Liver (tissue), 8 donors: ENCODE measurements at regions not wholly inside any gene's neighbourhood (a gene's known extent, or its start where the extent isn't known, plus 50 kb on each side); places are given as distances from the start of the nearest gene placed in this dataset.

Experiments
- DNase-seq: peaks from one replicate; pipeline ENCODE4 v3.0.0-alpha.2; 2017; ENCODE audit warnings: low spot score
- H3K27ac ChIP-seq, 2 donors: one replicate each; pipeline ENCODE4 v1.7.0; 2013; ENCODE audit warnings: inconsistent platforms in 2 of 2, low read length in 2 of 2, control low read depth in 1 of 2, low read depth in 1 of 2, mild to moderate bottlenecking in 1 of 2
- H3K27me3 ChIP-seq, 4 donors: one replicate each; pipeline versions ENCODE4 v1.6.1 to v1.7.0; 2013; ENCODE audit warnings: low read length in 3 of 4, inconsistent platforms in 1 of 4, mild to moderate bottlenecking in 1 of 4, moderate library complexity in 1 of 4; ENCODE audit not compliant: control insufficient read depth in 4 of 4, insufficient read depth in 4 of 4
- H3K36me3 ChIP-seq, 4 donors: one replicate each; pipeline versions ENCODE4 v1.6.1 to v1.7.0; 2013; ENCODE audit warnings: low read length in 3 of 4, mild to moderate bottlenecking in 3 of 4, low read depth in 1 of 4, moderate library complexity in 1 of 4; ENCODE audit not compliant: control insufficient read depth in 4 of 4, insufficient read depth in 3 of 4
- H3K4me1 ChIP-seq, 4 donors: one replicate each; pipeline versions ENCODE4 v1.6.1 to v1.7.0; 2013; ENCODE audit warnings: low read length in 3 of 4, mild to moderate bottlenecking in 3 of 4, moderate library complexity in 1 of 4; ENCODE audit not compliant: control insufficient read depth in 4 of 4, insufficient read depth in 4 of 4
- H3K4me3 ChIP-seq, 3 donors: one replicate each; pipeline versions ENCODE4 v1.6.1 to v1.7.0; 2013; ENCODE audit warnings: low read length in 3 of 3, control low read depth in 1 of 3, low read depth in 1 of 3, mild to moderate bottlenecking in 1 of 3
- H3K9ac ChIP-seq, 2 donors: one replicate each; pipeline ENCODE4 v1.7.0; 2013; ENCODE audit warnings: low read length in 2 of 2, mild to moderate bottlenecking in 2 of 2, moderate library complexity in 2 of 2, control low read depth in 1 of 2, low read depth in 1 of 2
- H3K9me3 ChIP-seq, 4 donors: one replicate each; pipeline versions ENCODE4 v1.6.1 to v1.7.0; 2013; ENCODE audit warnings: low read length in 3 of 4; ENCODE audit not compliant: control insufficient read depth in 4 of 4
- EGR1 ChIP-seq, 2 donors: IDR thresholded peaks; 2 replicates each; pipeline ENCODE4 v1.6.1; 2016 to 2018; ENCODE audit warnings: antibody characterized with exemption in 2 of 2, low read depth in 2 of 2
- FOXA1 ChIP-seq: IDR thresholded peaks from 2 replicates; pipeline ENCODE4 v1.6.1; 2016; ENCODE audit warnings: antibody characterized with exemption
- FOXA2 ChIP-seq: IDR thresholded peaks from 2 replicates; pipeline ENCODE4 v1.6.1; 2016; ENCODE audit warnings: antibody characterized with exemption
- GABPA ChIP-seq, 2 donors: IDR thresholded peaks in 1 of 2; conservative IDR thresholded peaks in 1 of 2; 2 replicates each; pipeline ENCODE4 v1.6.1; 2016; ENCODE audit warnings: antibody characterized with exemption in 2 of 2, mild to moderate bottlenecking in 1 of 2, moderate library complexity in 1 of 2
- HNF4A ChIP-seq, 2 donors: conservative IDR thresholded peaks; 2 replicates each; pipeline ENCODE4 v1.6.1; 2016; ENCODE audit warnings: antibody characterized with exemption in 2 of 2, mild to moderate bottlenecking in 2 of 2
- HNF4G ChIP-seq: IDR thresholded peaks from 2 replicates; pipeline ENCODE4 v1.6.1; 2016; ENCODE audit warnings: antibody characterized with exemption
- JUND ChIP-seq, 2 donors: IDR thresholded peaks; 2 replicates each; pipeline ENCODE4 v1.6.1; 2016; ENCODE audit warnings: antibody characterized with exemption in 2 of 2
- NR2F2 ChIP-seq: IDR thresholded peaks from 2 replicates; pipeline ENCODE4 v1.6.1; 2016; ENCODE audit warnings: antibody characterized with exemption
- RAD21 ChIP-seq, 2 donors: IDR thresholded peaks; 2 replicates each; pipeline ENCODE4 v1.6.1; 2016; ENCODE audit warnings: antibody characterized with exemption in 2 of 2, mild to moderate bottlenecking in 2 of 2
- RXRA ChIP-seq, 2 donors: IDR thresholded peaks; 2 replicates each; pipeline ENCODE4 v1.6.1; 2017 to 2018; ENCODE audit warnings: antibody characterized with exemption in 2 of 2, mild to moderate bottlenecking in 1 of 2
- SP1 ChIP-seq: IDR thresholded peaks from 2 replicates; pipeline ENCODE4 v1.6.1; 2018; ENCODE audit warnings: antibody characterized with exemption, mild to moderate bottlenecking
- TAF1 ChIP-seq: conservative IDR thresholded peaks from 2 replicates; pipeline ENCODE4 v1.6.1; 2016; ENCODE audit warnings: antibody characterized with exemption, mild to moderate bottlenecking
- YY1 ChIP-seq: IDR thresholded peaks from 2 replicates; pipeline ENCODE4 v1.6.1; 2016; ENCODE audit warnings: antibody characterized with exemption, mild to moderate bottlenecking
- WGBS: extraction: QIAGEN DNeasy Blood & Tissue Kit; methylation state at CpG from one replicate; pipeline ENCODE4 v1.1.7; 2013; 5-methylcytosine and 5-hydroxymethylcytosine counted together
- TF ChIP-seq, protein P1 (sequence below): IDR thresholded peaks from 2 replicates; pipeline ENCODE4 v1.6.1; 2016; ENCODE audit warnings: antibody characterized with exemption
- TF ChIP-seq, protein P2 (sequence below): IDR thresholded peaks from 2 replicates; pipeline ENCODE4 v1.6.1; 2016; ENCODE audit warnings: antibody characterized with exemption, mild to moderate bottlenecking
- TF ChIP-seq, protein P3 (sequence below): IDR thresholded peaks from 2 replicates; pipeline ENCODE4 v1.6.1; 2016; ENCODE audit warnings: antibody characterized with exemption
- TF ChIP-seq, protein P4 (sequence below): fragments of 150-350 bp; IDR thresholded peaks from 2 replicates; pipeline ENCODE4 v1.5.1; 2017; ENCODE audit warnings: improper control_type of control experiment, low read depth, low read length; ENCODE audit not compliant: missing input control
- donor health status: healthy.
- donor health status: healthy.
- donor health status: healthy.
- donor health status: healthy.
- donor health status: healthy.

- no peak for TF ChIP-seq RAD21 (IDR thresholded peaks at IDR 0.05)
- TF ChIP-seq GABPA (IDR thresholded peaks at IDR 0.05 in 1 of 2, conservative IDR thresholded peaks at IDR 0.05 in 1 of 2) = no peak
- TF ChIP-seq EGR1 (IDR thresholded peaks at IDR 0.05; ENCODE audit: low read depth in 2 of 2) = no peak
- TF ChIP-seq NR2F2 = no peak
- TF ChIP-seq, protein P1, sequence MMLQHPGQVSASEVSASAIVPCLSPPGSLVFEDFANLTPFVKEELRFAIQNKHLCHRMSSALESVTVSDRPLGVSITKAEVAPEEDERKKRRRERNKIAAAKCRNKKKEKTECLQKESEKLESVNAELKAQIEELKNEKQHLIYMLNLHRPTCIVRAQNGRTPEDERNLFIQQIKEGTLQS = no peak
- no peak for TF ChIP-seq HNF4A (conservative IDR thresholded peaks at IDR 0.05)
- TF ChIP-seq HNF4G = no peak
- no peak for TF ChIP-seq TAF1
- TF ChIP-seq JUND (IDR thresholded peaks at IDR 0.05) = no peak
- no peak for TF ChIP-seq RXRA (IDR thresholded peaks at IDR 0.05)
- no peak for TF ChIP-seq YY1
- no peak for TF ChIP-seq FOXA2
- TF ChIP-seq, protein P2, sequence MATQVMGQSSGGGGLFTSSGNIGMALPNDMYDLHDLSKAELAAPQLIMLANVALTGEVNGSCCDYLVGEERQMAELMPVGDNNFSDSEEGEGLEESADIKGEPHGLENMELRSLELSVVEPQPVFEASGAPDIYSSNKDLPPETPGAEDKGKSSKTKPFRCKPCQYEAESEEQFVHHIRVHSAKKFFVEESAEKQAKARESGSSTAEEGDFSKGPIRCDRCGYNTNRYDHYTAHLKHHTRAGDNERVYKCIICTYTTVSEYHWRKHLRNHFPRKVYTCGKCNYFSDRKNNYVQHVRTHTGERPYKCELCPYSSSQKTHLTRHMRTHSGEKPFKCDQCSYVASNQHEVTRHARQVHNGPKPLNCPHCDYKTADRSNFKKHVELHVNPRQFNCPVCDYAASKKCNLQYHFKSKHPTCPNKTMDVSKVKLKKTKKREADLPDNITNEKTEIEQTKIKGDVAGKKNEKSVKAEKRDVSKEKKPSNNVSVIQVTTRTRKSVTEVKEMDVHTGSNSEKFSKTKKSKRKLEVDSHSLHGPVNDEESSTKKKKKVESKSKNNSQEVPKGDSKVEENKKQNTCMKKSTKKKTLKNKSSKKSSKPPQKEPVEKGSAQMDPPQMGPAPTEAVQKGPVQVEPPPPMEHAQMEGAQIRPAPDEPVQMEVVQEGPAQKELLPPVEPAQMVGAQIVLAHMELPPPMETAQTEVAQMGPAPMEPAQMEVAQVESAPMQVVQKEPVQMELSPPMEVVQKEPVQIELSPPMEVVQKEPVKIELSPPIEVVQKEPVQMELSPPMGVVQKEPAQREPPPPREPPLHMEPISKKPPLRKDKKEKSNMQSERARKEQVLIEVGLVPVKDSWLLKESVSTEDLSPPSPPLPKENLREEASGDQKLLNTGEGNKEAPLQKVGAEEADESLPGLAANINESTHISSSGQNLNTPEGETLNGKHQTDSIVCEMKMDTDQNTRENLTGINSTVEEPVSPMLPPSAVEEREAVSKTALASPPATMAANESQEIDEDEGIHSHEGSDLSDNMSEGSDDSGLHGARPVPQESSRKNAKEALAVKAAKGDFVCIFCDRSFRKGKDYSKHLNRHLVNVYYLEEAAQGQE = no peak
- TF ChIP-seq, protein P3, sequence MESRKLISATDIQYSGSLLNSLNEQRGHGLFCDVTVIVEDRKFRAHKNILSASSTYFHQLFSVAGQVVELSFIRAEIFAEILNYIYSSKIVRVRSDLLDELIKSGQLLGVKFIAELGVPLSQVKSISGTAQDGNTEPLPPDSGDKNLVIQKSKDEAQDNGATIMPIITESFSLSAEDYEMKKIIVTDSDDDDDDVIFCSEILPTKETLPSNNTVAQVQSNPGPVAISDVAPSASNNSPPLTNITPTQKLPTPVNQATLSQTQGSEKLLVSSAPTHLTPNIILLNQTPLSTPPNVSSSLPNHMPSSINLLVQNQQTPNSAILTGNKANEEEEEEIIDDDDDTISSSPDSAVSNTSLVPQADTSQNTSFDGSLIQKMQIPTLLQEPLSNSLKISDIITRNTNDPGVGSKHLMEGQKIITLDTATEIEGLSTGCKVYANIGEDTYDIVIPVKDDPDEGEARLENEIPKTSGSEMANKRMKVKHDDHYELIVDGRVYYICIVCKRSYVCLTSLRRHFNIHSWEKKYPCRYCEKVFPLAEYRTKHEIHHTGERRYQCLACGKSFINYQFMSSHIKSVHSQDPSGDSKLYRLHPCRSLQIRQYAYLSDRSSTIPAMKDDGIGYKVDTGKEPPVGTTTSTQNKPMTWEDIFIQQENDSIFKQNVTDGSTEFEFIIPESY = no peak
- no peak for TF ChIP-seq FOXA1
- TF ChIP-seq, protein P4, sequence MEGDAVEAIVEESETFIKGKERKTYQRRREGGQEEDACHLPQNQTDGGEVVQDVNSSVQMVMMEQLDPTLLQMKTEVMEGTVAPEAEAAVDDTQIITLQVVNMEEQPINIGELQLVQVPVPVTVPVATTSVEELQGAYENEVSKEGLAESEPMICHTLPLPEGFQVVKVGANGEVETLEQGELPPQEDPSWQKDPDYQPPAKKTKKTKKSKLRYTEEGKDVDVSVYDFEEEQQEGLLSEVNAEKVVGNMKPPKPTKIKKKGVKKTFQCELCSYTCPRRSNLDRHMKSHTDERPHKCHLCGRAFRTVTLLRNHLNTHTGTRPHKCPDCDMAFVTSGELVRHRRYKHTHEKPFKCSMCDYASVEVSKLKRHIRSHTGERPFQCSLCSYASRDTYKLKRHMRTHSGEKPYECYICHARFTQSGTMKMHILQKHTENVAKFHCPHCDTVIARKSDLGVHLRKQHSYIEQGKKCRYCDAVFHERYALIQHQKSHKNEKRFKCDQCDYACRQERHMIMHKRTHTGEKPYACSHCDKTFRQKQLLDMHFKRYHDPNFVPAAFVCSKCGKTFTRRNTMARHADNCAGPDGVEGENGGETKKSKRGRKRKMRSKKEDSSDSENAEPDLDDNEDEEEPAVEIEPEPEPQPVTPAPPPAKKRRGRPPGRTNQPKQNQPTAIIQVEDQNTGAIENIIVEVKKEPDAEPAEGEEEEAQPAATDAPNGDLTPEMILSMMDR = no peak
- TF ChIP-seq SP1 = no peak
- 71% methylated on average over 3 of the region's 3 CpGs for WGBS
- H3K36me3 ChIP-seq = no peaks in the 10 kb centered on the region
- no peak overlapping the region for H3K27ac ChIP-seq
- no peaks in the 10 kb centered on the region for H3K27me3 ChIP-seq
- H3K4me1 ChIP-seq = no peaks in the 10 kb centered on the region
- no peak overlapping the region for H3K4me3 ChIP-seq
- DNase-seq = no peak
- no peaks in the 10 kb centered on the region for H3K9me3 ChIP-seq
- H3K9ac ChIP-seq = no peak overlapping the region
These were observed 531.7 kb downstream of the ETS1 start for GRCh38 chr11:128055576-128056217.
